IMR-90 (cell line): ENCODE measurements at regions not wholly inside any gene's neighbourhood (a gene's known extent, or its start where the extent isn't known, plus 50 kb on each side); places are given as distances from the start of the nearest gene placed in this dataset.

Source experiments
- ATAC-seq: fragments of 200-7000 bp; cut with Tn5 transposase; 2 replicates; pipeline ENCODE4 v1.9.1; 2020; ENCODE audit warnings: low read depth, mild to moderate bottlenecking, moderate library complexity
- BruUV-seq: library from RNA; stranded (reverse); fragments of 400-500 nt; replicated peaks from 2 replicates; lab custom pipeline; 2021; lab: Mats Ljungman, UMichigan
- CTCF ChIA-PET: fragments of 300-600 bp; formaldehyde crosslinking; extraction: SDS; loops from one replicate; lab custom pipeline; 2021; ENCODE audit warnings: antibody characterized with exemption; lab: Yijun Ruan, JAX
- POLR2A ChIA-PET: fragments of 300-600 bp; sonication (Branson Sonifier 250); formaldehyde crosslinking; loops from one replicate; lab custom pipeline; 2022; ENCODE audit warnings: antibody characterized with exemption; ENCODE audit not compliant: unreplicated experiment; lab: Charles Lee
- DNase-seq: peaks from one replicate; pipeline ENCODE4 v3.0.0; 2013
- H2AFZ ChIP-seq: replicated peaks from 2 replicates; pipeline ENCODE3; 2013; ENCODE audit warnings: low read length, mild to moderate bottlenecking; ENCODE audit not compliant: poor library complexity
- H2AK5ac ChIP-seq: 2 replicates; pipeline ENCODE4 v1.6.1; 2013; ENCODE audit warnings: low read depth, low read length, inconsistent platforms
- H2AK9ac ChIP-seq: replicated peaks from 2 replicates; pipeline ENCODE3; 2013; ENCODE audit warnings: mild to moderate bottlenecking, low read depth, low read length, moderate library complexity; ENCODE audit not compliant: poor library complexity
- H2BK120ac ChIP-seq: 2 replicates; pipeline ENCODE4 v1.6.1; 2013; ENCODE audit warnings: low read depth, low read length, inconsistent platforms
- H2BK15ac ChIP-seq: 3 replicates; pipeline ENCODE4 v1.6.1; 2013; ENCODE audit warnings: low read depth, low read length, inconsistent platforms
- H2BK20ac ChIP-seq: 2 replicates; pipeline ENCODE4 v1.6.1; 2013; ENCODE audit warnings: low read depth, mild to moderate bottlenecking, inconsistent platforms, low read length, moderate library complexity
- H2BK5ac ChIP-seq: 2 replicates; pipeline ENCODE4 v1.6.1; 2013; ENCODE audit warnings: mild to moderate bottlenecking, low read depth, low read length, inconsistent platforms; ENCODE audit not compliant: poor library complexity, severe bottlenecking
- H3K14ac ChIP-seq: replicated peaks from 2 replicates; pipeline ENCODE4 v1.6.1; 2013; ENCODE audit warnings: low read depth, low read length, inconsistent platforms
- H3K18ac ChIP-seq: 2 replicates; pipeline ENCODE4 v1.6.1; 2013; ENCODE audit warnings: low read depth, low read length, control low read depth
- H3K23ac ChIP-seq: 2 replicates; pipeline ENCODE4 v1.6.1; 2013; ENCODE audit warnings: low read depth, low read length, inconsistent platforms
- H3K27ac ChIP-seq: 2 replicates; pipeline ENCODE4 v1.5.1; 2013; ENCODE audit warnings: mild to moderate bottlenecking, control low read depth, low read length; ENCODE audit not compliant: insufficient read depth
- H3K27me3 ChIP-seq: 2 replicates; pipeline ENCODE4 v1.6.1; 2013; ENCODE audit warnings: low read length; ENCODE audit not compliant: control insufficient read depth, insufficient read depth
- H3K36me3 ChIP-seq: 2 replicates; pipeline ENCODE4 v1.6.1; 2013; ENCODE audit warnings: low read length, mixed read lengths; ENCODE audit not compliant: control insufficient read depth, insufficient read depth
- H3K4ac ChIP-seq: 2 replicates; pipeline ENCODE4 v1.6.1; 2013; ENCODE audit warnings: low read depth, low read length, inconsistent platforms
- H3K4me1 ChIP-seq: 2 replicates; pipeline ENCODE4 v1.6.1; 2013; ENCODE audit warnings: low read length, mixed read lengths; ENCODE audit not compliant: control insufficient read depth, insufficient read depth
- H3K4me2 ChIP-seq: 2 replicates; pipeline ENCODE4 v1.6.1; 2013; ENCODE audit warnings: low read depth, mild to moderate bottlenecking, control low read depth, low read length, moderate library complexity
- H3K4me3 ChIP-seq: 2 replicates; pipeline ENCODE4 v1.5.1; 2013; ENCODE audit warnings: low read depth, mild to moderate bottlenecking, control low read depth, low read length, moderate library complexity; ENCODE audit not compliant: insufficient read depth
- H3K56ac ChIP-seq: 2 replicates; pipeline ENCODE4 v1.6.1; 2013; ENCODE audit warnings: low read length, inconsistent platforms; ENCODE audit not compliant: insufficient read depth; ENCODE audit errors: extremely low read depth
- H3K79me1 ChIP-seq, 2 experiments: 2 replicates each; pipeline ENCODE4 v1.6.1; 2013; ENCODE audit warnings: low read length in 2 of 2, inconsistent platforms in 1 of 2, low read depth in 1 of 2
- H3K9ac ChIP-seq: 2 replicates; pipeline ENCODE4 v1.6.1; 2013; ENCODE audit warnings: low read depth, low read length, control low read depth
- H3K9me1 ChIP-seq: 2 replicates; pipeline ENCODE4 v1.6.1; 2013; ENCODE audit warnings: low read length, inconsistent platforms; ENCODE audit not compliant: insufficient read depth
- H3K9me3 ChIP-seq: 2 replicates; pipeline ENCODE4 v1.6.1; 2013; ENCODE audit warnings: low read length; ENCODE audit not compliant: control insufficient read depth, insufficient read depth
- H4K20me1 ChIP-seq: 2 replicates; pipeline ENCODE4 v1.6.1; 2013; ENCODE audit warnings: low read length, inconsistent platforms; ENCODE audit not compliant: insufficient read depth
- H4K5ac ChIP-seq: 2 replicates; pipeline ENCODE4 v1.6.1; 2013; ENCODE audit warnings: mild to moderate bottlenecking, low read depth, low read length, control low read depth
- H4K8ac ChIP-seq, 2 experiments: 2 replicates each; pipeline ENCODE4 v1.6.1; 2013; ENCODE audit warnings: low read depth in 2 of 2, low read length in 2 of 2, control low read depth in 1 of 2, inconsistent platforms in 1 of 2
- H4K91ac ChIP-seq: 2 replicates; pipeline ENCODE4 v1.6.1; 2013; ENCODE audit warnings: low read depth, low read length, inconsistent platforms; ENCODE audit not compliant: insufficient read depth
- BHLHE40 ChIP-seq: fragments of 150-350 bp; IDR thresholded peaks from 2 replicates; pipeline ENCODE4 v1.6.1; 2016; ENCODE audit warnings: mild to moderate bottlenecking, low read depth, low read length
- CEBPB ChIP-seq: IDR thresholded peaks from 2 replicates; pipeline ENCODE4 v1.6.1; 2012; ENCODE audit warnings: low read depth, low read length, improper control_type of control experiment
- CHD1 ChIP-seq: IDR thresholded peaks from 2 replicates; pipeline ENCODE4 v1.6.1; 2012; ENCODE audit warnings: low read depth, low read length, improper control_type of control experiment
- MAFK ChIP-seq: IDR thresholded peaks from 2 replicates; pipeline ENCODE4 v1.6.1; 2012; ENCODE audit warnings: low read depth, low read length, improper control_type of control experiment
- MAZ ChIP-seq: IDR thresholded peaks from 2 replicates; pipeline ENCODE4 v1.6.1; 2012; ENCODE audit warnings: low read depth, mild to moderate bottlenecking, low read length, improper control_type of control experiment, moderate library complexity, borderline replicate concordance
- MXI1 ChIP-seq: IDR thresholded peaks from 2 replicates; pipeline ENCODE4 v1.6.1; 2012; ENCODE audit warnings: low read depth, mild to moderate bottlenecking, low read length, moderate library complexity, borderline replicate concordance
- NFE2L2 ChIP-seq: fragments of 150-350 bp; IDR thresholded peaks from 2 replicates; pipeline ENCODE4 v1.6.1; 2016; ENCODE audit warnings: low read depth, mild to moderate bottlenecking, low read length
- POLR2A ChIP-seq: IDR thresholded peaks from 2 replicates; pipeline ENCODE4 v1.6.1; 2012; ENCODE audit warnings: mild to moderate bottlenecking, low read depth, low read length
- RAD21 ChIP-seq: IDR thresholded peaks from 2 replicates; pipeline ENCODE4 v1.6.1; 2012; ENCODE audit warnings: low read length, improper control_type of control experiment
- RFX5 ChIP-seq: IDR thresholded peaks from 2 replicates; pipeline ENCODE4 v1.8.0; 2012; ENCODE audit warnings: low read depth, mild to moderate bottlenecking, low read length, moderate library complexity
- WGBS, 2 experiments: methylation state at CpG; one replicate each; pipeline versions ENCODE4 v1.1.5 to v1.1.7; 2013; ENCODE audit warnings: missing lambda C conversion rate in 2 of 2; ENCODE audit not compliant: insufficient read length in 1 of 2; ENCODE audit errors: extremely low coverage in 2 of 2; 5-methylcytosine and 5-hydroxymethylcytosine counted together
- dilution Hi-C: fragments of 300-500 bp; cut with HindIII; formaldehyde crosslinking; loops from one replicate; pipeline ENCODE4 v1.14.3; 2018; ENCODE audit warnings: low sequenced_read_pairs; ENCODE audit not compliant: unreplicated experiment
- in situ Hi-C: fragments of 300-500 bp; cut with MboI; formaldehyde crosslinking; loops from 3 replicates; pipeline ENCODE4 v1.14.3; 2019; ENCODE audit warnings: low sequenced_read_pairs, inconsistent platforms, mixed read lengths
- intact Hi-C: fragments of 100-400 bp; cut with micrococcal nuclease; formaldehyde crosslinking; loops from 2 replicates; pipeline ENCODE4 v1.10.0; 2022
- TF ChIP-seq, protein P1 (sequence below): fragments of 150-350 bp; IDR thresholded peaks from 2 replicates; pipeline ENCODE4 v1.6.1; 2017; ENCODE audit warnings: mild to moderate bottlenecking, antibody characterized with exemption, low read length, low read depth
- TF ChIP-seq, protein P2 (sequence below): fragments of 150-350 bp; IDR thresholded peaks from 2 replicates; pipeline ENCODE4 v1.6.1; 2016; ENCODE audit warnings: low read depth, mild to moderate bottlenecking, low read length, moderate library complexity, borderline replicate concordance

GRCh38 chr3:94821241-94821640 lies 758.4 kb downstream of the NSUN3 start:
- Histone ChIP-seq H2AK5ac (no peak overlapping the region), H3K9ac (no peak overlapping the region), H3K27ac (no peak overlapping the region), H3K27me3 (no peaks in the 10 kb centered on the region), H3K36me3 (no peaks in the 10 kb centered on the region), H3K79me1 (no peaks in the 10 kb centered on the region), H2AFZ (no peak overlapping the region), H4K5ac (no peak overlapping the region), H3K14ac (no peak overlapping the region), H3K18ac (no peak overlapping the region), H3K4me3 (no peak overlapping the region), H4K8ac (no peak overlapping the region), H3K9me1 (no peaks in the 10 kb centered on the region), H4K91ac (no peak overlapping the region), H2BK15ac (no peak overlapping the region), H3K23ac (no peak overlapping the region), H3K4me1 (no peaks in the 10 kb centered on the region), H2BK5ac (no peak overlapping the region), H3K4ac (no peak overlapping the region), H3K56ac (no peak overlapping the region), H3K9me3 (peaks cover 2% of the 10 kb centered on the region; the same call in 1 of the 2 replicates), H2BK20ac (no peak overlapping the region), H4K20me1 (no peaks in the 10 kb centered on the region), H3K4me2 (no peak overlapping the region), H2BK120ac (no peak overlapping the region), H2AK9ac (no peak overlapping the region)
- no peak for TF ChIP-seq BHLHE40
- TF ChIP-seq POLR2A, result no peak
- TF ChIP-seq MXI1, result no peak
- no peak for TF ChIP-seq RAD21
- TF ChIP-seq CHD1, result no peak
- no peak for TF ChIP-seq NFE2L2
- no peak for TF ChIP-seq RFX5
- TF ChIP-seq, protein P1, sequence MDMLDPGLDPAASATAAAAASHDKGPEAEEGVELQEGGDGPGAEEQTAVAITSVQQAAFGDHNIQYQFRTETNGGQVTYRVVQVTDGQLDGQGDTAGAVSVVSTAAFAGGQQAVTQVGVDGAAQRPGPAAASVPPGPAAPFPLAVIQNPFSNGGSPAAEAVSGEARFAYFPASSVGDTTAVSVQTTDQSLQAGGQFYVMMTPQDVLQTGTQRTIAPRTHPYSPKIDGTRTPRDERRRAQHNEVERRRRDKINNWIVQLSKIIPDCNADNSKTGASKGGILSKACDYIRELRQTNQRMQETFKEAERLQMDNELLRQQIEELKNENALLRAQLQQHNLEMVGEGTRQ, result no peak
- TF ChIP-seq MAFK, result no peak
- no peak for TF ChIP-seq MAZ
- TF ChIP-seq CEBPB, result no peak
- TF ChIP-seq, protein P2, sequence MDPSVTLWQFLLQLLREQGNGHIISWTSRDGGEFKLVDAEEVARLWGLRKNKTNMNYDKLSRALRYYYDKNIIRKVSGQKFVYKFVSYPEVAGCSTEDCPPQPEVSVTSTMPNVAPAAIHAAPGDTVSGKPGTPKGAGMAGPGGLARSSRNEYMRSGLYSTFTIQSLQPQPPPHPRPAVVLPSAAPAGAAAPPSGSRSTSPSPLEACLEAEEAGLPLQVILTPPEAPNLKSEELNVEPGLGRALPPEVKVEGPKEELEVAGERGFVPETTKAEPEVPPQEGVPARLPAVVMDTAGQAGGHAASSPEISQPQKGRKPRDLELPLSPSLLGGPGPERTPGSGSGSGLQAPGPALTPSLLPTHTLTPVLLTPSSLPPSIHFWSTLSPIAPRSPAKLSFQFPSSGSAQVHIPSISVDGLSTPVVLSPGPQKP, result no peak
- DNase-seq (no peak), ATAC-seq (no peak)
- in situ Hi-C loops, result no loop called here
- no CpG with 5 or more reads among the region's 1 CpG for WGBS, 2 experiments
- dilution Hi-C loops, result no loop called here
- intact Hi-C loops, result no loop called here
- ChIA-PET CTCF (no interaction called here), POLR2A (no interaction called here)
- no TSS peak for BruUV-seq
